PFSK-1 (cell line): ENCODE measurements at regions not wholly inside any gene's neighbourhood (a gene's known extent, or its start where the extent isn't known, plus 50 kb on each side); places are given as distances from the start of the nearest gene placed in this dataset.

Experiments used
- FOXP2 ChIP-seq: optimal IDR thresholded peaks from 2 replicates; pipeline ENCODE3; 2011; ENCODE audit warnings: borderline replicate concordance, control low read depth, inconsistent platforms; ENCODE audit not compliant: insufficient read depth; ENCODE audit errors: extremely low read length, extremely low read depth
- POLR2AphosphoS5 ChIP-seq: IDR thresholded peaks from 2 replicates; pipeline ENCODE4 v1.6.1; 2012; ENCODE audit warnings: low read depth, mild to moderate bottlenecking, control low read depth, low read length, moderate library complexity
- SIN3A ChIP-seq: IDR thresholded peaks from 2 replicates; pipeline ENCODE4 v1.6.1; 2012; ENCODE audit warnings: mild to moderate bottlenecking, low read length, moderate library complexity, borderline replicate concordance; ENCODE audit not compliant: insufficient read depth
- TAF1 ChIP-seq: IDR thresholded peaks from 2 replicates; pipeline ENCODE4 v1.6.1; 2012; ENCODE audit warnings: low read length, control low read depth, borderline replicate concordance; ENCODE audit not compliant: insufficient read depth
- TF ChIP-seq, protein P1 (sequence below), 2 experiments: IDR thresholded peaks; 2 replicates each; pipeline versions ENCODE4 v1.6.1 to v1.8.0; 2011 to 2012; ENCODE audit warnings: low read depth in 2 of 2, low read length in 2 of 2, control low read depth in 1 of 2, inconsistent platforms in 1 of 2, mild to moderate bottlenecking in 1 of 2, moderate library complexity in 1 of 2; ENCODE audit not compliant: insufficient read depth in 1 of 2

DNA sequence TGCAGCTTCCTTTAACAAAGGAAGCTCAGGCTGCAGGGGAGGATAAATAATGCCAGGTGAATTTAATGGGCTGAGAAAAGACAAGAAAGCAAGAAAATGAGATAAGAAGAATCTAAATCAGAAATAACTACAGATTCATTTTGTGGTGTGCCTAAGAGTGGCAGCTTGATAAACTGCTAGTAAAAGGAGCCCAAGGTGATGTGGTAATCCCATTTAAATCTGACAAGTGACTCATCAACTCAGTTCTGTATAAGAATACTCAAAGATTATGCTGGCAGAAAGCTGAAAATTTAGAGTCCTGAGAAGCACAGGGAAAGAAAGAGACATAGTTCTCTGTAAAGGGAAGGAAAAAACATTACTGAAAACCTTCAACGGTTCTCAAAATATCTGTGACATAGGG lies 109.4 kb upstream of the PDE1C start:
- no peak for TF ChIP-seq POLR2AphosphoS5
- TF ChIP-seq, protein P1, sequence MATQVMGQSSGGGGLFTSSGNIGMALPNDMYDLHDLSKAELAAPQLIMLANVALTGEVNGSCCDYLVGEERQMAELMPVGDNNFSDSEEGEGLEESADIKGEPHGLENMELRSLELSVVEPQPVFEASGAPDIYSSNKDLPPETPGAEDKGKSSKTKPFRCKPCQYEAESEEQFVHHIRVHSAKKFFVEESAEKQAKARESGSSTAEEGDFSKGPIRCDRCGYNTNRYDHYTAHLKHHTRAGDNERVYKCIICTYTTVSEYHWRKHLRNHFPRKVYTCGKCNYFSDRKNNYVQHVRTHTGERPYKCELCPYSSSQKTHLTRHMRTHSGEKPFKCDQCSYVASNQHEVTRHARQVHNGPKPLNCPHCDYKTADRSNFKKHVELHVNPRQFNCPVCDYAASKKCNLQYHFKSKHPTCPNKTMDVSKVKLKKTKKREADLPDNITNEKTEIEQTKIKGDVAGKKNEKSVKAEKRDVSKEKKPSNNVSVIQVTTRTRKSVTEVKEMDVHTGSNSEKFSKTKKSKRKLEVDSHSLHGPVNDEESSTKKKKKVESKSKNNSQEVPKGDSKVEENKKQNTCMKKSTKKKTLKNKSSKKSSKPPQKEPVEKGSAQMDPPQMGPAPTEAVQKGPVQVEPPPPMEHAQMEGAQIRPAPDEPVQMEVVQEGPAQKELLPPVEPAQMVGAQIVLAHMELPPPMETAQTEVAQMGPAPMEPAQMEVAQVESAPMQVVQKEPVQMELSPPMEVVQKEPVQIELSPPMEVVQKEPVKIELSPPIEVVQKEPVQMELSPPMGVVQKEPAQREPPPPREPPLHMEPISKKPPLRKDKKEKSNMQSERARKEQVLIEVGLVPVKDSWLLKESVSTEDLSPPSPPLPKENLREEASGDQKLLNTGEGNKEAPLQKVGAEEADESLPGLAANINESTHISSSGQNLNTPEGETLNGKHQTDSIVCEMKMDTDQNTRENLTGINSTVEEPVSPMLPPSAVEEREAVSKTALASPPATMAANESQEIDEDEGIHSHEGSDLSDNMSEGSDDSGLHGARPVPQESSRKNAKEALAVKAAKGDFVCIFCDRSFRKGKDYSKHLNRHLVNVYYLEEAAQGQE (IDR thresholded peaks at IDR 0.05; ENCODE audit: insufficient read depth in 1 of 2, low read depth in 2 of 2, low read length in 2 of 2): no peak

DNA sequence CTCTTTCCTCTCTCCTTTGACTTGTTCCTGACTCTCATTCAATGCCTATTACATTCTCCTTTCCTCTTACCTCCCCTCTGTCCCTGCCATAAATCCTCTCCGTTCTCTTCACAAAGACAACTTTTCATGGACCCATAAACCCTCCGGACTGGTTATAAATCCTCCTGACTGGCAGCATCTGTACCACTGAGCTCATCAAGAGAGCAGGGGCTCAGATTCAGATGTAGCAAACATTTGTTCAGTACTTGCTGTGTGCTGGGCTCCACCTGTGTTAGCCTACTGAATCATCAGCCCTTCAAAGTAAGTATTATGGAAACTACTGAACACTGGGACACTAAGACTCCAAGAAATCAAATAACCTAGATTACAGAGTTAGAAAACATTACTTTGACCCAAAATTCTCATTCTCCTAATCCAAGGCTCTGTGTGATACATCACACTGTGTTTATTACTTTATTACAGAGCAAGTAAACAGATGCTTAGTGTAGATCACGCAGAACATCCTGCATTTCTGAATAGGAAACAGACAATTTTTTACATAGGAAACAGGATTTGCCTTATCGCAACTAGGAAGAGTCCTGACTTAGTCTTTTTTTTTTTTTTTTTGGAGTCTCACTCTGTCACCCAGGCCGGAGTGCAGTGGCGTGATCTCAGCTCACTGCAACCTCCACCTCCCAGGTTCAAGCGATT lies 108.6 kb upstream of the PDE1C start:
- TF ChIP-seq FOXP2 (no peak), SIN3A (no peak), POLR2AphosphoS5 (no peak), TAF1 (no peak)
- TF ChIP-seq, protein P1 (IDR thresholded peaks at IDR 0.05; ENCODE audit: insufficient read depth in 1 of 2, low read depth in 2 of 2, low read length in 2 of 2): no peak

DNA sequence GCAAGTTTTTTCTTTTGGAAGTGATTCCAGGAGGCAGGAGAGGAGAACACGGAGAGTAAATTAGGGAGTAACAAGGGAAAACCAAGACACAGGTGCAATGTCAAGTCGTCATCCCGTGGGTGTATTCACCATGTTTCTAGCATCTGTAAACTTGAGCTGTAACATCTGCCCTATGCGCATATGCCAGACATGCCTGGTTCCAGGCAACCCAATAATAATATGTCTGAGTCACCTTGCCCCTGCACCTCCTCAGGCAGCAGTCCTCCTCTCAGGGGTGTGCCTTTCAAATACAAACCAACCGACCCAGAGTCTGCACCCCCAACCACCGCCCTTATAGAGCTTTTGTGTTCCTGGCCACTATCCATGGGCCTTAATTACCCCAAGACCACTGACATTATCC lies 107.0 kb upstream of the PDE1C start:
- TF ChIP-seq FOXP2 (no peak), POLR2AphosphoS5 (no peak), TAF1 (no peak)
- TF ChIP-seq, protein P1 (IDR thresholded peaks at IDR 0.05; ENCODE audit: insufficient read depth in 1 of 2, low read depth in 2 of 2, low read length in 2 of 2): no peak

DNA sequence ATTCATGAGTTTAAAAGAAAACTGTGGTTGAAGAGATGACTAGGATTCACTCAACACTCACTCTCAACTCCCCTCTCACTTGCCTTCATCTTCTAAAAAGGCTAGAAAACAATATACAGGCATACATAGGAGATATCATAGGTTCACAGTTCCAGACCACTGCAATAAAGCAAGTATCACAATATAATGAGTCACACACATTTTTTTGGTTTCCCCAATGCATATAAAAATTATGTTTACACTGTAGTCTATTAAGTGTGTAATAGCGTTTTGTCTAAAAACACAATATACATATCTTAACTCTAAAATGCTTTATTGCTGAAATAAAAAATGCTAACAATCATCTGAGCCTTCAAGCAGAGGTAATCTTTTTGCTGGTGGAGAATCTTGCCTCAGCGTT lies 104.9 kb upstream of the PDE1C start:
- TF ChIP-seq, protein P1 (IDR thresholded peaks at IDR 0.05; ENCODE audit: insufficient read depth in 1 of 2, low read depth in 2 of 2, low read length in 2 of 2): no peak
- TF ChIP-seq SIN3A (no peak), POLR2AphosphoS5 (no peak), TAF1 (no peak), FOXP2 (no peak)

DNA sequence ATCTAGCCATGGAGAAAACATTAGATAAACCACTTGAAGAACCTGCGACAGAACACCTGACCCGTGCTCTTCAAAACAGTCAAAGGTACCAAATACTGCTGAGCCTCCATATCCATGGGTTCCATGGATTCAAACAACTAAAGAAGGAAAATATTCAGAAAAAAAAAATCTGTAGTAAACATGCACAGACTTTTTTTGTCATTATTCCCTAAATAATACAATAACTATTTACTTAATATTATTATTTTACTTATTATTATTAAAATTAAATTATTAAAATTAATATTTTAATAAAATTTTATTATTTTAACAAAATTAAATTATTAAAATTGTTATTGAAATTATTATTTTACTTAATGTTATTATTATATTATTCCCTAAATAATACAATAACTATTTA lies 101.0 kb upstream of the PDE1C start:
- TF ChIP-seq, protein P1 (IDR thresholded peaks at IDR 0.05; ENCODE audit: insufficient read depth in 1 of 2, low read depth in 2 of 2, low read length in 2 of 2): no peak
- TF ChIP-seq SIN3A (no peak), TAF1 (no peak), POLR2AphosphoS5 (no peak), FOXP2 (no peak)
